Activated CD8-positive, alpha-beta memory T cell treated with anti-CD3 and anti-CD28 coated beads for 4 hours (primary cell): ENCODE measurements at regions not wholly inside any gene's neighbourhood (a gene's known extent, or its start where the extent isn't known, plus 50 kb on each side); places are given as distances from the start of the nearest gene placed in this dataset.
"Not testable (repeated sequence)": the region's sequence is repeated elsewhere in the genome, so short reads cannot be mapped to it uniquely, and the experiment has no call there.

Source experiments
- DNase-seq, 2 donors: peaks; one replicate each; pipeline ENCODE4 v3.0.0-alpha.2; 2020; ENCODE audit warnings: low read depth in 2 of 2

- DNase-seq, result no peak
Observed at GRCh38 chr11:127965939-127966668, 621.3 kb downstream of the ETS1 start.

GRCh38 chr11:127962416-127962815, 624.9 kb downstream of the ETS1 start:
- DNase-seq, result no peak

- DNase-seq, result no peak
Observed at GRCh38 chr11:127950162-127950561, 637.2 kb downstream of the ETS1 start.

GRCh38 chr11:127943763-127944162, 643.6 kb downstream of the ETS1 start:
- DNase-seq, result no peak

- DNase-seq, result no peak
Observed at GRCh38 chr11:127943152-127943551, 644.2 kb downstream of the ETS1 start.

GRCh38 chr11:127941554-127941953, 645.8 kb downstream of the ETS1 start:
- DNase-seq, result not testable (repeated sequence)

- no peak for DNase-seq
Observed at GRCh38 chr11:127939000-127939399, 648.4 kb downstream of the ETS1 start.

GRCh38 chr11:127935081-127935480, 652.3 kb downstream of the ETS1 start:
- no peak for DNase-seq

- not testable (repeated sequence) for DNase-seq
Observed at GRCh38 chr11:127933961-127934360, 653.4 kb downstream of the ETS1 start.

- no peak for DNase-seq
Observed at GRCh38 chr11:127931803-127932202, 655.6 kb downstream of the ETS1 start.

- DNase-seq, result no peak
Observed at GRCh38 chr11:127926721-127927120, 660.6 kb downstream of the ETS1 start.

- no peak for DNase-seq
Observed at GRCh38 chr11:127925475-127925874, 661.9 kb downstream of the ETS1 start.

- DNase-seq, result no peak
Observed at GRCh38 chr11:127919206-127920000, 668.0 kb downstream of the ETS1 start.

- no peak for DNase-seq
Observed at GRCh38 chr11:127902382-127902781, 685.0 kb downstream of the ETS1 start.

- no peak for DNase-seq
Observed at GRCh38 chr11:127898422-127899365, 688.7 kb downstream of the ETS1 start.

- no peak for DNase-seq
Observed at GRCh38 chr11:127895776-127896175, 691.6 kb downstream of the ETS1 start.

GRCh38 chr11:127894316-127894715, 693.0 kb downstream of the ETS1 start:
- DNase-seq, result no peak

GRCh38 chr11:127890030-127890615, 697.2 kb downstream of the ETS1 start:
- DNase-seq, result no peak

GRCh38 chr11:127888386-127888785, 699.0 kb downstream of the ETS1 start:
- no peak for DNase-seq

GRCh38 chr11:127875131-127875530, 712.2 kb downstream of the ETS1 start:
- no peak for DNase-seq

- DNase-seq, result no peak
Observed at GRCh38 chr11:127873478-127873877, 713.9 kb downstream of the ETS1 start.

- DNase-seq, result no peak
Observed at GRCh38 chr11:127866109-127866508, 721.2 kb downstream of the ETS1 start.
